Activated T-cell treated with anti-CD3 and anti-CD28 coated beads for 48 hours (primary cell): ENCODE measurements at regions not wholly inside any gene's neighbourhood (a gene's known extent, or its start where the extent isn't known, plus 50 kb on each side); places are given as distances from the start of the nearest gene placed in this dataset.

ENCODE experiments used
- DNase-seq: peaks from one replicate; pipeline ENCODE4 v3.0.0-alpha.2; 2020; ENCODE audit warnings: low read depth

- no peak for DNase-seq
Measured at GRCh38 chr9:126017758-126018157, 270.6 kb downstream of the PBX3 start.

DNA sequence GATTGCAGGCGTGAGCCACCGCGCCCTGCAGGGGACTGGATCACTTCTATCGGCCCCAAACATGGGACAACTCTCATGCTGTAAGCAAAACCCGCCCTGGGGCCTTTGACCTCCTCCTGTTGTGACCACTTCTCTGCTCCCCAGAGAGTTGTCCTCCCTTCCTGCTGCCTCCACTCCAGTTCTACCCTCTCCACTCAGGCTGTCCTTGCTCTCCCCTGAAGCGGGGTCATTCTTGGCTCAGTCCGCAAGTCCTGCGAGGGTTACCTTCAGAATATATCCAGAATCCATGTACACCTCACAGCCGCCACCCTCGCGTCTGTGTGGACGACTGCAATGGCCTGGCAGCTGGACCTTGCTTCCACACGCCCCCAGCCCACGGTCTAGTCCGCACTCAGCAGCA, 273.7 kb downstream of the PBX3 start:
- no peak for DNase-seq

- no peak for DNase-seq
Measured at GRCh38 chr9:126023962-126024361, 276.8 kb downstream of the PBX3 start.

DNA sequence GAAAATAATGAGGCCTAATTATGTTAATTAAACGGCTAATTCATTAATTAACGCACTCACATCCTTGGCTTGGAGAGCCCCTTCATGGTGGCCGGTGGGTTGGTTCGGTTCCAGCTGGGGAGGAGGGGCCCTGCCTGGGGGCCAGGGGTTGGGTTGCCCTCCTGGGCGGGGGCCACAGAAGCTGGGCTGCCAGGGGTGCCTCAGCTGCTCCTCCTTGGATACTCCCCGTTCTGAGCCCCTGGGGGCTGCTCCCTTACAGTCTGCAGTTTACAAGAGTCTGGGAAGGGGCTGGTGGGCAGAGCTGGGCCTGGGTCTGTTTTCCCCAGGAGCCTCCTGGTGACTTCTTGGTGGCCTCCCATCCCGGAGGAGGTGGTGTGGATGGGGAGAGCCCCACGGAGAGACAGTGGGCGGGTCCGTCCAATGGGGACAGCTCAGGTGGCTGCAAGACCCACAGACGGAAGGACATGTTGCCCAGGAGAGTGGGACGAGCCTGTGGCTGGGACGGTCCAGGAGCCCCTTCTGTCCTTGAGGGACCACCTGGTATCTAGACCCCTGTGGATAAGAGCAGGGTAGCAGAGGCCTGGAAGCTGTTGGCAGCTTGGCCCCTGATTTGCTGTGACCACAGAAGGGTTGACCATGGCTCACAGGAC, 277.5 kb downstream of the PBX3 start:
- no peak for DNase-seq

GRCh38 chr9:126025991-126026390, 278.8 kb downstream of the PBX3 start:
- DNase-seq = no peak

GRCh38 chr9:126027566-126027965, 280.4 kb downstream of the PBX3 start:
- no peak for DNase-seq

DNA sequence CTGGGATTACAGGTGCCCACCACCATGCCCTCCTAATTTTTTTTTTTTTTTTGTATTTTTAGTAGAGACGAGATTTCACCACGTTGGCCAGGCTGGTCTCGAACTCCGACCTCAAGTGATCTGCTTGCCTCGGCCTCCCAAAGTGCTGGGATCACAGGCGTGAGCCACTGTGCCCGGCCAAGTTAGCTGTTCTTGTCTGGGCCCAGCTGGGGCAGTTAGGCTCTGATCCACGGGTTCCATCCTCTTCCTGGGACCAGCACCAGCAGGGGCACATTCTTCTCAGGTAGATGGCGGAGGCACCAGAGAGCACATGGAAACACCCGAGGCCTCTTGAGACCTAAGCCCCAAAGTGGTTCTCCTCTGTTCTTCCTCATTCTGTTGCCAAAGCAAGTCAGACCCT, 281.6 kb downstream of the PBX3 start:
- no peak for DNase-seq

- DNase-seq = no peak
Measured at GRCh38 chr9:126030716-126031115, 283.5 kb downstream of the PBX3 start.

DNA sequence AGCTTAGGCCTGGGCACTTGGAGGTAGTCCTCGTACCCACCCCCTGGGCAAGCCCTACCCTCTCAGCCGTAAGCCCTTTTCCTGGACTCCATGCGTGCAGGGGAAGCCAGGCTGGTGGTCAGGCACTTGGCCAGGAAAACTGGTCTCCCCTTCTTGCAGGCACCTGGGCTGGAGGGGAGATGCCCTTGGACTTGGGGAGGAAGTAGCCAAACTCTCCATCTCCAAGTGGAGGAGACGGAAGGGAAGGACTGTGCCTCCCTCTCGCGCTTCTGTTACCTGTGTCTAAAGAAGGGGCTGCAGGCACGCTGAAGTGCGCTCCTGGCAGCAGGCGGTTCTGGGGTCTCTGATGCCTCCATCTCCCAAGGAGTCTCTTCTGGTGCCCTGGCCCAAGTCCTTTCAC, 283.9 kb downstream of the PBX3 start:
- no peak for DNase-seq

- DNase-seq = no peak
Measured at GRCh38 chr9:126032135-126032534, 285.0 kb downstream of the PBX3 start.

DNA sequence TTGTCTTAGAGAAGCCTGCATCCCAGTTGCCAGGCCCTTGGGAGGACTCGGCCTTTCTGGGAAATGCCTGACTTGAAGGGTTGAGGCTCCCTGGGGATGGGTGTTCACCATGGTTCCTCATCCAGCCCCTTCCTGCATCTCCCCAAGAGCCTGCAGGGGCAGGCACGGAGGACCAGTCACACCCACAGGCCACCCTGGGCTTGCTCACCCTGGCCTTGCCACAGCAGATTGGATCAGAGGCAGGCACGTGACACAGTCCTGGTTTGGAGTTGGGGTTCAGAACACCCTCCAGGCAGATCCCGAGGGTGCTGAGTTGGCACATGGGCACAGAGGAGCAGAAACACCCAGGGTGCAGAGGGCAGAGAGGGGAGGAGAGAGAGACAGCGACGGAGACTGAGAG, 286.1 kb downstream of the PBX3 start:
- no peak for DNase-seq

GRCh38 chr9:126033956-126034355, 286.8 kb downstream of the PBX3 start:
- no peak for DNase-seq

DNA sequence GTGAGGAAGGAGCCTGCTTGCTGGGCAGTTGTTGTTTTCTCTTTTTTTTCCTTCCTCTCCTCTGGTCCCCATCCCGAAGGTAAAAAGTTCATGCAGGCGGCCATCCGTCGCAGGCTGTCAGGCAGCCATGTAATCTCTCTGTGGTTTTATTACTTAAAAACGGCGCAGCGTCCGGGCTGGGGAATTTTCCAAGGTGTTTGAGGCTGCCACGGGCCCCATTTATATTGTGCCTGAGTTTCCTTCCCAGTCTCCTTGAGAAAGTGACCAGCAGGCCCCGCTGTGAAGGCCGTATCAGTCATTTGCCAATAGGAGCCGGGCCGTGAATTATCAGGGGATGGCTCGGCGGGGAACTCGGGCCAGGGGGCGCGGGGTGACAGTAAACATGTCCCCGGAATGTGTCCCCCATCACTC, 289.7 kb downstream of the PBX3 start:
- DNase-seq = no peak

GRCh38 chr9:126038790-126039189, 287.8 kb upstream of the MVB12B start:
- DNase-seq = no peak

DNA sequence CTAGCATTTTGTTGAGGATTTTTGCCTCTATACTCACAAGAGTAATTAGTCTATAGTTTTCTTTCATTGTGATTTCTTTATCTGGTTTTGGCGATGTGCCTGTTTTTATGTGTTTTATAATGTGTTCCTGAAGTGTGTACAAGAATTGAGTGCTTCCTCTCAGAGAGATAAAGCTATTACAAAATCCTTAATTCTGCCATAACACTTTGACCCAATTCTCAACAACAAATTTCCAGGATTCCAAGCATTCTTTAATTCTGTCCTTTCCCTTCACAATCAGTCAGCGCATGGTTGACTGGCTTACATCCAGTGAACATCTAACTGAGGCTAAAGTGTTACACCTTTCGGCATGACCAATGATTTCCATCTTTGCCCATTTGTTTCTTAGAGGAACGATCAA, 282.9 kb upstream of the MVB12B start:
- no peak for DNase-seq

DNA sequence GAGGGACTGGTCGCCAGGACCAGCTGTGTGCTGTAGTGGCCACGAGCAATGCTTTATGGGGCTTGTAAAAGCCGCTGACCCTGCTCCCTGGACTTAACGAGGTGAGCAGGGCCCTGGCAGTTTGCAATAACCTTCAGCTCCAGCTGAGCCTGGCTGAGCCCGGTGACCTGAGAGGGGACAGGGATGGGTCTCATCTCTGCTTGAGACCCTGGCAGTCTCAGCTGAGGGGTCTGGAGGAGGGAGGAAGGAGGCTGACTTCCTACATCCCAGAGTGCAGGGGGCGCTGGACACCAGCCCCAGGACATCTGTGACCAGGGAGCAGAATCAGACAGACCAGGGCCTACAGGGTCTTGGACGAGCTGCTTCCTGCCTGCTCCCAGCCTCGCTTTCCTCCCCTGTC, 277.5 kb upstream of the MVB12B start:
- no peak for DNase-seq

- DNase-seq = no peak
Measured at GRCh38 chr9:126049896-126050604, 276.6 kb upstream of the MVB12B start.

- no peak for DNase-seq
Measured at GRCh38 chr9:126050605-126050990, 276.0 kb upstream of the MVB12B start.

GRCh38 chr9:126051446-126052130, 275.0 kb upstream of the MVB12B start:
- DNase-seq = no peak

DNA sequence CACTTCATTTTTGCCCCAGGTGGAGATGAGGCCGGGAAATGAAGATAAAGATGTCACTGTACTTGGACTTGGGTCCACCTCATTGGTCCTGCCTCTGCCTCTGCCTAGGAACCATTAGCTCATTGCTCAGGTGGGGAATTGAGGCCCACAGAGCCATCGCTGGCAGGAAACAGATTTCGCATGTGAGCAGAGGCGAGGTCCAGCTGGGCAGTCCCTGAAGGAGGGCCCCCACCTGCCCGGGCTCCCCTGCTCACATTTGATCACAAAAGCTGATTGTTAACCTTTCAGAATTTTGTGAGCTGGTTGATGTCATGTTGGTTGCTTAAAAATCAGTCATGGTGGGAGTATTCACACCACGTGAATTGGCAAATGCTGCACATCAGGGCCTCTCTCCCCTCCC, 273.8 kb upstream of the MVB12B start:
- no peak for DNase-seq

DNA sequence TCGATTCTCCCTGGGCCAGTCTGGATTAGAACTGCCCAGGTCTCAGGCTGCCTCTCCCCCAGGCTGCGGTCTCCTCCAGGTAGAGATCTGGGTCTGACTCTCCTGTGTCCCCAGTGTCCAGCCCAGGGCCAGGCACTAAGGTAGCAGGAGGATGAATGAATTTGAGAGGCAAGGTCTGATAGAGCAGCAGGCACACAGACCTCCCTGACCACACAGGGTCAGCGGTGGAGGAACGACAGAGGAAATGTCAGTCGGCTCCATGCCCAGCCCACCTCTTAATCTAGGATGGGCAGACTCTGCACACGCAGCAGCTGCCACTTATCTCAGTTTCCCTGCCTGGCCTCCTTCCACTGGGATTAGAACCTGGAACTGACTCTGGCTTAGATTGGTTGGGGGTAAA, 272.7 kb upstream of the MVB12B start:
- no peak for DNase-seq

- no peak for DNase-seq
Measured at GRCh38 chr9:126055381-126055985, 271.1 kb upstream of the MVB12B start.
